Endothelial cell of umbilical vein (primary cell): ENCODE measurements at regions not wholly inside any gene's neighbourhood (a gene's known extent, or its start where the extent isn't known, plus 50 kb on each side); places are given as distances from the start of the nearest gene placed in this dataset.

Experiments used
- BruUV-seq: library from RNA; stranded (reverse); fragments of 400-500 nt; replicated peaks from 2 replicates; lab custom pipeline; 2021; lab: Mats Ljungman, UMichigan
- CTCF ChIA-PET: fragments of 300-600, 350-600 bp; sonication (Branson Sonifier 250); formaldehyde crosslinking; loops from one replicate; lab custom pipeline; 2021; ENCODE audit warnings: antibody characterized with exemption, inconsistent platforms; lab: Charles Lee
- POLR2A ChIA-PET: fragments of 300-600, 350-600 bp; sonication (Branson Sonifier 250); formaldehyde crosslinking; loops from one replicate; lab custom pipeline; 2021; ENCODE audit warnings: antibody characterized with exemption, inconsistent platforms; lab: Charles Lee
- DNase-seq: peaks from one replicate; pipeline ENCODE4 v3.0.0-alpha.2; 2011; ENCODE audit warnings: low read depth, low spot score
- FAIRE-seq: peaks from 2 replicates; lab custom pipeline; 2011; peaks lifted over from hg19 to GRCh38; lab: Jason Lieb, UNC
- H2AFZ ChIP-seq: 2 replicates; pipeline ENCODE4 v1.6.0; 2012; ENCODE audit warnings: low read depth, low read length, control low read depth, inconsistent platforms
- H3K27ac ChIP-seq: 2 replicates; pipeline ENCODE4 v1.5.1; 2011; ENCODE audit warnings: low read depth, mild to moderate bottlenecking, control low read depth, low read length, moderate library complexity; ENCODE audit not compliant: insufficient read depth
- H3K27me3 ChIP-seq, 2 experiments: 2 replicates each; pipeline versions ENCODE4 v1.6.0 to v1.6.1; 2011; ENCODE audit warnings: low read length in 2 of 2, mixed read lengths in 1 of 2; ENCODE audit not compliant: control insufficient read depth in 2 of 2, insufficient read depth in 2 of 2
- H3K36me3 ChIP-seq, 2 experiments: 2 replicates in 1 of 2; 3 replicates in 1 of 2; pipeline ENCODE4 v1.5.1; 2011; ENCODE audit warnings: low read length in 2 of 2, mild to moderate bottlenecking in 1 of 2, moderate library complexity in 1 of 2; ENCODE audit not compliant: control insufficient read depth in 2 of 2, insufficient read depth in 2 of 2; ENCODE audit errors: extremely low read depth in 1 of 2
- H3K4me1 ChIP-seq: 3 replicates; pipeline ENCODE4 v1.5.1; 2011; ENCODE audit warnings: mild to moderate bottlenecking, low read length; ENCODE audit not compliant: control insufficient read depth, insufficient read depth; ENCODE audit errors: extremely low read depth
- H3K4me2 ChIP-seq: 2 replicates; pipeline ENCODE4 v1.6.1; 2011; ENCODE audit warnings: low read length, control low read depth, mixed read lengths; ENCODE audit not compliant: insufficient read depth
- H3K4me3 ChIP-seq, 3 experiments: fragments of 200-600 bp in 1 of 3; sonication (generic), shearing (Covaris generic) in 1 of 3; replicated peaks in 1 of 3; 2 replicates each; pipeline ENCODE4 v1.5.1; 2011 to 2016; ENCODE audit warnings: control low read depth in 3 of 3, low read length in 3 of 3, mild to moderate bottlenecking in 2 of 3, inconsistent platforms in 1 of 3, low read depth in 1 of 3, moderate library complexity in 1 of 3; ENCODE audit not compliant: insufficient read depth in 1 of 3
- H3K79me2 ChIP-seq: 2 replicates; pipeline ENCODE4 v1.6.0; 2012; ENCODE audit warnings: low read length, inconsistent platforms; ENCODE audit not compliant: control insufficient read depth, insufficient read depth
- H3K9ac ChIP-seq: replicated peaks from 2 replicates; pipeline ENCODE3; 2011; ENCODE audit warnings: low read length, control low read depth; ENCODE audit not compliant: insufficient read depth; ENCODE audit errors: extremely low read depth
- H3K9me1 ChIP-seq: replicated peaks from 3 replicates; pipeline ENCODE4 v1.6.0; 2011; ENCODE audit warnings: mild to moderate bottlenecking, low read length; ENCODE audit not compliant: control insufficient read depth, insufficient read depth; ENCODE audit errors: extremely low read depth
- H3K9me3 ChIP-seq: replicated peaks from 2 replicates; pipeline ENCODE4 v1.5.1; 2012; ENCODE audit warnings: low read length, inconsistent platforms; ENCODE audit not compliant: control insufficient read depth, insufficient read depth
- H4K20me1 ChIP-seq: replicated peaks from 2 replicates; pipeline ENCODE3; 2011; ENCODE audit warnings: mild to moderate bottlenecking, low read length; ENCODE audit not compliant: control insufficient read depth, insufficient read depth; ENCODE audit errors: extremely low read depth
- CTCF ChIP-seq, 2 donors: IDR thresholded peaks; 1 replicate in 1 of 2; 2 replicates in 1 of 2; pipeline ENCODE4 v1.5.1; 2011; ENCODE audit warnings: low read length in 2 of 2, mild to moderate bottlenecking in 2 of 2, moderate library complexity in 2 of 2, control low read depth in 1 of 2, inconsistent platforms in 1 of 2, low read depth in 1 of 2; ENCODE audit not compliant: insufficient read depth in 1 of 2; ENCODE audit errors: extremely low read depth in 1 of 2
- EZH2 ChIP-seq: IDR thresholded peaks from 2 replicates; pipeline ENCODE4 v1.6.1; 2012; ENCODE audit warnings: borderline replicate concordance, low read depth, mild to moderate bottlenecking, moderate library complexity, low read length, inconsistent platforms; ENCODE audit not compliant: severe bottlenecking
- FOS ChIP-seq: IDR thresholded peaks from 2 replicates; pipeline ENCODE4 v1.6.1; 2011; ENCODE audit warnings: mild to moderate bottlenecking, low read length, moderate library complexity, borderline replicate concordance; ENCODE audit not compliant: insufficient read depth
- GATA2 ChIP-seq: IDR thresholded peaks from 2 replicates; pipeline ENCODE4 v1.7.0; 2011; ENCODE audit warnings: low read depth, mild to moderate bottlenecking, moderate library complexity, mixed read lengths, low read length; ENCODE audit not compliant: insufficient read length, insufficient read depth
- JUN ChIP-seq: IDR thresholded peaks from 2 replicates; pipeline ENCODE4 v1.6.1; 2011; ENCODE audit warnings: borderline replicate concordance, low read depth; ENCODE audit not compliant: insufficient read length, insufficient read depth
- MAX ChIP-seq: IDR thresholded peaks from 2 replicates; pipeline ENCODE4 v1.6.1; 2011; ENCODE audit not compliant: insufficient read depth, insufficient read length
- MYC ChIP-seq: IDR thresholded peaks from one replicate; pipeline ENCODE4 v1.6.1; 2011; ENCODE audit warnings: mild to moderate bottlenecking, low read depth, low read length
- POLR2A ChIP-seq: IDR thresholded peaks from 2 replicates; pipeline ENCODE4 v1.6.1; 2012; ENCODE audit warnings: low read depth, mild to moderate bottlenecking, control low read depth, low read length
- POLR2AphosphoS5 ChIP-seq: IDR thresholded peaks from 2 replicates; pipeline ENCODE4 v1.6.1; 2012; ENCODE audit warnings: low read depth, mild to moderate bottlenecking, control low read depth, low read length, moderate library complexity; ENCODE audit not compliant: insufficient read depth
- dilution Hi-C: fragments of 300-500 bp; cut with MboI; formaldehyde crosslinking; loops from one replicate; pipeline ENCODE4 v1.15.0; 2019; ENCODE audit warnings: low sequenced_read_pairs; ENCODE audit not compliant: extremely low pct_ligation_motif_present
- intact Hi-C: fragments of 100-400 bp; cut with micrococcal nuclease; formaldehyde crosslinking; loops from one replicate; pipeline ENCODE4 v1.10.0; 2022

- BruUV-seq = no TSS peak
- H3K9ac ChIP-seq = no peak overlapping the region
- TF ChIP-seq CTCF (IDR thresholded peaks at IDR 0.05; ENCODE audit: extremely low read depth in 1 of 2, insufficient read depth in 1 of 2, low read depth in 1 of 2, low read length in 2 of 2) (no peak), JUN (no peak), GATA2 (no peak), EZH2 (no peak), POLR2A (no peak), POLR2AphosphoS5 (no peak), MAX (no peak), FOS (no peak), MYC (no peak)
- H3K4me3 ChIP-seq = no peak overlapping the region
- no peak overlapping the region for H3K27ac ChIP-seq
- no peaks in the 10 kb centered on the region for H3K79me2 ChIP-seq
- H3K4me1 ChIP-seq = no peaks in the 10 kb centered on the region
- dilution Hi-C loops (no loop called here), intact Hi-C loops (no loop called here)
- no peaks in the 10 kb centered on the region for H3K36me3 ChIP-seq
- FAIRE-seq (no peak), DNase-seq (no peak)
- no peaks in the 10 kb centered on the region for H3K27me3 ChIP-seq
- H3K9me1 ChIP-seq = no peaks in the 10 kb centered on the region
- no peaks in the 10 kb centered on the region for H4K20me1 ChIP-seq
- no peak overlapping the region for H2AFZ ChIP-seq
- ChIA-PET POLR2A (interaction anchor here (0.5 kb wide), 1 partner anchor 1151 kb away, joined by 5 read pairs; no protein-coding TSS in a partner anchor), CTCF (no interaction called here)
- no peaks in the 10 kb centered on the region for H3K9me3 ChIP-seq
- no peak overlapping the region for H3K4me2 ChIP-seq
Observed at GRCh38 chr13:91108315-91108714, 239.2 kb upstream of the MIR17HG start.
